Panc1 (cell line): ENCODE measurements at regions not wholly inside any gene's neighbourhood (a gene's known extent, or its start where the extent isn't known, plus 50 kb on each side); places are given as distances from the start of the nearest gene placed in this dataset.

Experiments used
- ATAC-seq: fragments of 200-7000 bp; cut with Tn5 transposase; 2 replicates; pipeline ENCODE4 v1.9.1; 2020; ENCODE audit warnings: mild to moderate bottlenecking, moderate library complexity
- BruUV-seq: library from RNA; stranded (reverse); fragments of 400-500 nt; replicated peaks from 2 replicates; lab custom pipeline; 2021; lab: Mats Ljungman, UMichigan
- CTCF ChIA-PET: fragments of 300-600 bp; sonication (Branson Sonifier 250); formaldehyde crosslinking; loops from one replicate; lab custom pipeline; 2022; ENCODE audit warnings: antibody characterized with exemption; lab: Charles Lee
- POLR2A ChIA-PET: fragments of 300-600 bp; sonication (Branson Sonifier 250); formaldehyde crosslinking; loops from one replicate; lab custom pipeline; 2022; ENCODE audit warnings: antibody characterized with exemption; lab: Charles Lee
- DNase-seq: peaks from one replicate; pipeline ENCODE4 v3.0.0-alpha.2; 2010; ENCODE audit warnings: low read depth, low spot score
- H3K27ac ChIP-seq: 2 replicates; pipeline ENCODE4 v1.5.1; 2011; ENCODE audit warnings: mild to moderate bottlenecking, low read length, inconsistent platforms
- H3K27me3 ChIP-seq: fragments of 200-500 bp; sonication (Bioruptor generic); 2 replicates; pipeline ENCODE4 v1.6.0; 2014; ENCODE audit warnings: low read length, inconsistent platforms; ENCODE audit not compliant: control insufficient read depth, insufficient read depth
- H3K36me3 ChIP-seq: fragments of 200-500 bp; sonication (Bioruptor generic); 2 replicates; pipeline ENCODE4 v1.5.1; 2014; ENCODE audit warnings: inconsistent platforms, mild to moderate bottlenecking, low read length, moderate library complexity; ENCODE audit not compliant: control insufficient read depth, insufficient read depth
- H3K4me1 ChIP-seq: 2 replicates; pipeline ENCODE4 v1.5.1; 2011; ENCODE audit warnings: inconsistent platforms, mild to moderate bottlenecking, low read length, moderate library complexity; ENCODE audit not compliant: control insufficient read depth, insufficient read depth
- H3K4me3 ChIP-seq, 2 experiments: 2 replicates each; pipeline ENCODE4 v1.5.1; 2011 to 2012; ENCODE audit warnings: low read depth in 2 of 2, low read length in 2 of 2, mild to moderate bottlenecking in 2 of 2, inconsistent platforms in 1 of 2, moderate library complexity in 1 of 2
- H3K9me3 ChIP-seq: fragments of 200-500 bp; sonication (Bioruptor generic); 2 replicates; pipeline ENCODE4 v1.5.1; 2014; ENCODE audit warnings: low read depth, mild to moderate bottlenecking, inconsistent platforms, low read length, moderate library complexity; ENCODE audit not compliant: control insufficient read depth, insufficient read depth
- POLR2AphosphoS5 ChIP-seq: IDR thresholded peaks from 2 replicates; pipeline ENCODE4 v1.6.1; 2012; ENCODE audit warnings: mild to moderate bottlenecking, low read depth, low read length, moderate library complexity
- REST ChIP-seq, 2 experiments: IDR thresholded peaks; 2 replicates each; pipeline ENCODE4 v1.6.1; 2011 to 2012; ENCODE audit warnings: low read depth in 2 of 2, control low read depth in 1 of 2, low read length in 1 of 2, mild to moderate bottlenecking in 1 of 2, moderate library complexity in 1 of 2; ENCODE audit not compliant: insufficient read depth in 1 of 2
- SIN3A ChIP-seq: IDR thresholded peaks from 2 replicates; pipeline ENCODE4 v1.6.1; 2012; ENCODE audit warnings: low read depth, mild to moderate bottlenecking, low read length, moderate library complexity, borderline replicate concordance; ENCODE audit not compliant: insufficient read depth
- TCF7L2 ChIP-seq: IDR thresholded peaks from 2 replicates; pipeline ENCODE4 v1.6.1; 2011; ENCODE audit warnings: mild to moderate bottlenecking, low read depth, low read length, inconsistent platforms
- in situ Hi-C: cut with HindIII; loops from 2 replicates; pipeline ENCODE4 v1.10.0; 2016; ENCODE audit warnings: low sequenced_read_pairs, low pct_unique_long_range_greater_than_20kb
- intact Hi-C: fragments of 100-400 bp; cut with micrococcal nuclease; formaldehyde crosslinking; loops from one replicate; pipeline ENCODE4 v1.10.0; 2022; ENCODE audit not compliant: unreplicated experiment
- TF ChIP-seq, protein P1 (sequence below): fragments of 450-650 bp; IDR thresholded peaks from 2 replicates; pipeline ENCODE4 v1.5.1; 2017; ENCODE audit warnings: mild to moderate bottlenecking

DNA sequence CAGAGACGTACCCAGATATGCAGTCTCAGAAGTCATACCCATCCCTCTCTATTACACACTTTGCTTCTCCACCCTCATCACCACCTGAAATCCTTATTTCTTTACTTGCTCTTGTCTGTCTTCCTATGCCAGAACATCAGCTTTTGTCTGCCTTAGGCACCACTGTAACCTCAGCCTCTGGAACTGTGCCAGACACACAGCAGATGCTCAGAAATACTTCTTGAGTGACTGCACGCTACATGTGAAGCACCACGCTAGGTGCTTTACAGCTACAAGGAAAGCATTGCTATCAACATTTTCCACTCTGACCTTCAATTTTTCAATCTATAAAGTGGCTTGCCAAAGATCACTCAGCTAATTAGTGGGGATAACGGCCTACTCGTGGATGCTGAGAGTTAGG lies 226.8 kb downstream of the CHD9NB start:
- Histone ChIP-seq H3K4me3 (no peak overlapping the region), H3K27me3 (no peaks in the 10 kb centered on the region), H3K9me3 (no peaks in the 10 kb centered on the region), H3K4me1 (no peaks in the 10 kb centered on the region), H3K27ac (no peak overlapping the region), H3K36me3 (no peaks in the 10 kb centered on the region)
- TF ChIP-seq TCF7L2 (no peak), SIN3A (no peak), POLR2AphosphoS5 (no peak), REST (IDR thresholded peaks at IDR 0.05; ENCODE audit: insufficient read depth in 1 of 2, low read depth in 2 of 2, low read length in 1 of 2) (no peak)
- TF ChIP-seq, protein P1, sequence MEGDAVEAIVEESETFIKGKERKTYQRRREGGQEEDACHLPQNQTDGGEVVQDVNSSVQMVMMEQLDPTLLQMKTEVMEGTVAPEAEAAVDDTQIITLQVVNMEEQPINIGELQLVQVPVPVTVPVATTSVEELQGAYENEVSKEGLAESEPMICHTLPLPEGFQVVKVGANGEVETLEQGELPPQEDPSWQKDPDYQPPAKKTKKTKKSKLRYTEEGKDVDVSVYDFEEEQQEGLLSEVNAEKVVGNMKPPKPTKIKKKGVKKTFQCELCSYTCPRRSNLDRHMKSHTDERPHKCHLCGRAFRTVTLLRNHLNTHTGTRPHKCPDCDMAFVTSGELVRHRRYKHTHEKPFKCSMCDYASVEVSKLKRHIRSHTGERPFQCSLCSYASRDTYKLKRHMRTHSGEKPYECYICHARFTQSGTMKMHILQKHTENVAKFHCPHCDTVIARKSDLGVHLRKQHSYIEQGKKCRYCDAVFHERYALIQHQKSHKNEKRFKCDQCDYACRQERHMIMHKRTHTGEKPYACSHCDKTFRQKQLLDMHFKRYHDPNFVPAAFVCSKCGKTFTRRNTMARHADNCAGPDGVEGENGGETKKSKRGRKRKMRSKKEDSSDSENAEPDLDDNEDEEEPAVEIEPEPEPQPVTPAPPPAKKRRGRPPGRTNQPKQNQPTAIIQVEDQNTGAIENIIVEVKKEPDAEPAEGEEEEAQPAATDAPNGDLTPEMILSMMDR: no peak
- BruUV-seq: no TSS peak
- no peak for DNase-seq
- ATAC-seq: no peak
- intact Hi-C loops: no loop called here
- ChIA-PET CTCF (no interaction called here), POLR2A (no interaction called here)
- in situ Hi-C loops: no loop called here

DNA sequence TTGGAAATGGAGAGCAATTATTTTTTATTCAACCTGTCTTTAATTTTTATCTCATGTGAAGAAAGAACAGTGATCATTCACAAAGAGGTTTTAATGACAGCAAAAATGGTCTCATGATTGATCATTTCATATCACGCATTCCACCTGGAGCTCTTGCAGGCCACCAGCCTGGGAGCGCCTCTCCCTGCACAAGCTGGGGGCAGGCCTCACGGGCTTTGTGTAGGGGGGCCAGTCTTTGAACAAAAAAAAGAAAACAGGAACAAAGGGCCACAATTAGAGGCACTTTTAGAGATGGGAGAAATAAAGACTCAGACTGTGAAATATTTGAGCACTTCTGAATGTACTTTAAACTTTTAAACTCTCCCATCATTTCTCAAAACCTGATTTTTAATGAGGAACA lies 232.9 kb downstream of the CHD9NB start:
- no peaks in the 10 kb centered on the region for H3K36me3 ChIP-seq
- H3K9me3 ChIP-seq: no peaks in the 10 kb centered on the region
- H3K4me3 ChIP-seq: no peak overlapping the region
- intact Hi-C loops (no loop called here), in situ Hi-C loops (no loop called here)
- BruUV-seq: no TSS peak
- H3K27me3 ChIP-seq: no peaks in the 10 kb centered on the region
- ChIA-PET POLR2A (no interaction called here), CTCF (no interaction called here)
- H3K4me1 ChIP-seq: no peaks in the 10 kb centered on the region
- ATAC-seq (no peak), DNase-seq (no peak)
- no peak overlapping the region for H3K27ac ChIP-seq
- TF ChIP-seq, protein P1: no peak
- TF ChIP-seq POLR2AphosphoS5: no peak
- TF ChIP-seq SIN3A: no peak
- TF ChIP-seq REST (IDR thresholded peaks at IDR 0.05; ENCODE audit: insufficient read depth in 1 of 2, low read depth in 2 of 2, low read length in 1 of 2): no peak
